HEK293 (cell line): ENCODE measurements at regions not wholly inside any gene's neighbourhood (a gene's known extent, or its start where the extent isn't known, plus 50 kb on each side); places are given as distances from the start of the nearest gene placed in this dataset.
A peak's percentile ranks its signal among the peaks of the same experiment; 100 is the strongest.
"Not testable (repeated sequence)": the region's sequence is repeated elsewhere in the genome, so short reads cannot be mapped to it uniquely, and the experiment has no call there.

Experiments used
- CTCF ChIA-PET: fragments of 350-600 bp; formaldehyde crosslinking; extraction: SDS; loops from one replicate; lab custom pipeline; 2021; ENCODE audit warnings: antibody characterized with exemption; lab: Yijun Ruan, JAX
- POLR2A ChIA-PET: fragments of 300-600 bp; formaldehyde crosslinking; extraction: SDS; loops from one replicate; lab custom pipeline; 2020; ENCODE audit warnings: antibody characterized with exemption, inconsistent platforms; lab: Yijun Ruan, JAX
- H3K27ac ChIP-seq: fragments of 200-500 bp; sonication (Bioruptor generic); 2 replicates; pipeline ENCODE4 v1.5.1; 2014; ENCODE audit warnings: low read depth, low read length, control low read depth, inconsistent platforms; ENCODE audit errors: extremely low read depth
- H3K36me3 ChIP-seq, 2 experiments: fragments of 200-500 bp in 1 of 2; sonication (Bioruptor generic) in 1 of 2; 1 replicate in 1 of 2; 2 replicates in 1 of 2; pipeline ENCODE4 v1.5.1; 2014 to 2017; ENCODE audit warnings: inconsistent platforms in 2 of 2, low read length in 2 of 2; ENCODE audit not compliant: control insufficient read depth in 2 of 2, insufficient read depth in 1 of 2
- H3K4me1 ChIP-seq: fragments of 200-500 bp; sonication (Bioruptor generic); 2 replicates; pipeline ENCODE4 v1.5.1; 2014; ENCODE audit warnings: mild to moderate bottlenecking, low read length, inconsistent platforms; ENCODE audit not compliant: control insufficient read depth, insufficient read depth
- H3K4me3 ChIP-seq: 2 replicates; pipeline ENCODE4 v1.5.1; 2011; ENCODE audit warnings: low read depth, mild to moderate bottlenecking, control low read depth, low read length, moderate library complexity
- H3K9me3 ChIP-seq: fragments of 200-500 bp; sonication (Bioruptor generic); 2 replicates; pipeline ENCODE4 v1.5.1; 2014; ENCODE audit warnings: low read depth, low read length, inconsistent platforms; ENCODE audit not compliant: control insufficient read depth, insufficient read depth
- SCRT1 ChIP-seq: fragments of 450-650 bp; formaldehyde crosslinking; IDR thresholded peaks from 2 replicates; pipeline ENCODE4 v1.5.1; 2016; ENCODE audit warnings: missing biosample characterization, missing genetic modification characterization, borderline replicate concordance
- SCRT2 ChIP-seq: fragments of 450-650 bp; formaldehyde crosslinking; IDR thresholded peaks from 2 replicates; pipeline ENCODE4 v1.5.1; 2016; ENCODE audit warnings: missing biosample characterization, missing genetic modification characterization
- ZIC2 ChIP-seq: fragments of 450-650 bp; formaldehyde crosslinking; IDR thresholded peaks from 2 replicates; pipeline ENCODE4 v1.5.1; 2016; ENCODE audit warnings: missing biosample characterization, missing genetic modification characterization
- ZNF449 ChIP-seq: fragments of 450-650 bp; formaldehyde crosslinking; IDR thresholded peaks from 2 replicates; pipeline ENCODE4 v1.5.1; 2017; ENCODE audit warnings: missing biosample characterization, mild to moderate bottlenecking, missing genetic modification characterization, moderate library complexity
- ZSCAN16 ChIP-seq: fragments of 450-650 bp; formaldehyde crosslinking; IDR thresholded peaks from 2 replicates; pipeline ENCODE4 v1.5.1; 2016; ENCODE audit warnings: missing biosample characterization, missing genetic modification characterization

GRCh38 chr1:224038832-224039231, 75.1 kb upstream of the FBXO28 start:
- TF ChIP-seq SCRT2, result peak; percentile 73
- peak; percentile 71; the same call in 1 of the 2 replicates for TF ChIP-seq SCRT1 (tag by site-specific recombination)
- H3K4me3 ChIP-seq, H3K4me1 ChIP-seq, H3K36me3 ChIP-seq, POLR2A ChIA-PET, H3K27ac ChIP-seq, H3K9me3 ChIP-seq: not testable (repeated sequence)
- CTCF ChIA-PET, result interaction anchor here (0.7 kb wide), 1 partner anchor 13 kb away, joined by 3 read pairs; no protein-coding TSS in a partner anchor

- H3K9me3 ChIP-seq, H3K4me3 ChIP-seq, POLR2A ChIA-PET, H3K4me1 ChIP-seq, H3K36me3 ChIP-seq, CTCF ChIA-PET, H3K27ac ChIP-seq: not testable (repeated sequence)
Measured at GRCh38 chr1:224037362-224037761, 76.5 kb upstream of the FBXO28 start.

- H3K9me3 ChIP-seq, POLR2A ChIA-PET, H3K36me3 ChIP-seq, H3K27ac ChIP-seq, H3K4me3 ChIP-seq, CTCF ChIA-PET, H3K4me1 ChIP-seq: not testable (repeated sequence)
Measured at GRCh38 chr1:224032608-224033276, 81.2 kb upstream of the FBXO28 start.

GRCh38 chr1:224031986-224032385, 81.9 kb upstream of the FBXO28 start:
- H3K4me3 ChIP-seq, CTCF ChIA-PET, H3K36me3 ChIP-seq, H3K27ac ChIP-seq, POLR2A ChIA-PET, H3K4me1 ChIP-seq, H3K9me3 ChIP-seq: not testable (repeated sequence)

- not testable (repeated sequence) for H3K36me3 ChIP-seq, H3K9me3 ChIP-seq, H3K4me1 ChIP-seq
- peak; percentile 63; the same call in 1 of the 2 replicates for TF ChIP-seq ZSCAN16 (tag by site-specific recombination)
- TF ChIP-seq, all 188 proteins: peak for 1; not testable (repeated sequence) for 187
- POLR2A ChIA-PET, H3K27ac ChIP-seq, CTCF ChIA-PET, H3K4me3 ChIP-seq: not testable (repeated sequence)
Measured at GRCh38 chr1:224030257-224030656, 83.7 kb upstream of the FBXO28 start.

GRCh38 chr1:224029286-224030025, 84.5 kb upstream of the FBXO28 start:
- POLR2A ChIA-PET, CTCF ChIA-PET: not testable (repeated sequence)

GRCh38 chr1:224028802-224029201, 85.1 kb upstream of the FBXO28 start:
- POLR2A ChIA-PET, CTCF ChIA-PET, H3K4me1 ChIP-seq, H3K9me3 ChIP-seq, H3K27ac ChIP-seq, H3K36me3 ChIP-seq, H3K4me3 ChIP-seq: not testable (repeated sequence)

More at GRCh38 chr1:224029286-224030025, 84.5 kb upstream of the FBXO28 start:
- not testable (repeated sequence) for H3K27ac ChIP-seq, H3K4me1 ChIP-seq, H3K4me3 ChIP-seq, H3K9me3 ChIP-seq, H3K36me3 ChIP-seq
- TF ChIP-seq ZNF449 (tag by site-specific recombination), result peak; percentile 95
- TF ChIP-seq ZIC2 (tag by site-specific recombination), result peak; percentile 45

GRCh38 chr1:224023122-224023521, 90.8 kb upstream of the FBXO28 start:
- H3K9me3 ChIP-seq, CTCF ChIA-PET, POLR2A ChIA-PET, H3K36me3 ChIP-seq, H3K4me3 ChIP-seq, H3K4me1 ChIP-seq, H3K27ac ChIP-seq: not testable (repeated sequence)

GRCh38 chr1:224022249-224022970, 91.5 kb upstream of the FBXO28 start:
- POLR2A ChIA-PET, H3K4me3 ChIP-seq, H3K36me3 ChIP-seq, H3K27ac ChIP-seq, H3K4me1 ChIP-seq, CTCF ChIA-PET, H3K9me3 ChIP-seq: not testable (repeated sequence)
